ENCODE measurements at regions not wholly inside any gene's neighbourhood (a gene's known extent, or its start where the extent isn't known, plus 50 kb on each side); places are given as distances from the start of the nearest gene placed in this dataset.

DNA sequence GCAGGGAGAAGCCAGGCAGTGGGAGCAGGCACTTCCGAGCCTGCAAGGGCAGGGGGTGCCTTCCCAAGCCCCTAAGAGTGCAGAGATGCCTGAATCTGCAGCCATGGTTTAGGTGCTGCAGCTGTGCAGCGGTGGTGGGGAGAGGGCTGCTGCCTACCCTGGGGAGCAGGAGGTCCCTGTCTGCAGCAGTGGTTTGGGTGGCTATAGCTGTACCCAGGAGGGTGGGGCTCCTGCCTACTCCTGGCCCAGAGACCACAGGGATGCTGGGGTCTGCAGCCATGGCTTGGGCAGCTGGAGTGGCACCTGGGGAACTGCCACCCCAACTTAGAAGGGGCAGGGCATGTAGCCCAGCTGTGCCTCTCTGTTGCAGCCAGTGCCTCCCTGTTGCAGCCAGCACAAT, 488.1 kb upstream of the THBS1 start:
- Histone ChIP-seq H3K4me2 (ENCODE audit: low read length) (no peak overlapping the region), H3K4me3 (ENCODE audit: low read length) (no peak overlapping the region), H3K27ac (ENCODE audit: low read length) (no peak overlapping the region)

DNA sequence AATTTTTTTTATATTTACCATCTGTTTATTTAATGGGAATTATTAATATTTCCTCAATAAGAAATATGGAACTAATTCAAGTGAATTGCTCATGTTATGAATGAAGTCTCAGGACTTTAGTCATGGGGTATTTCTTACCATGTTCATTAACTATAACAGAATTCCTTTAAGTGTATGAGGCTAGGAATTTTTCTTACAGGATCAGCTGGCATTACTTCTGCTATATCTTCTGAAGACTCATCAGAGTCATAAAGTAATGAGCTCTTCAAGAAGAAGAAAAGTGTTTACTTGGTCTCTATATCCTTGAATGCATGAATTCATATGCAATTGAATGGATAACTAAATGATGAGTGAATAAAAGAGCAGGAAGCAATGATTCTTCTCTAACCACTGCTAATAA, 486.8 kb upstream of the THBS1 start:
- no peak overlapping the region for H3K4me3 ChIP-seq (ENCODE audit: low read length)
- H3K4me2 ChIP-seq (ENCODE audit: low read length), result no peak overlapping the region
- TF ChIP-seq, protein P1, sequence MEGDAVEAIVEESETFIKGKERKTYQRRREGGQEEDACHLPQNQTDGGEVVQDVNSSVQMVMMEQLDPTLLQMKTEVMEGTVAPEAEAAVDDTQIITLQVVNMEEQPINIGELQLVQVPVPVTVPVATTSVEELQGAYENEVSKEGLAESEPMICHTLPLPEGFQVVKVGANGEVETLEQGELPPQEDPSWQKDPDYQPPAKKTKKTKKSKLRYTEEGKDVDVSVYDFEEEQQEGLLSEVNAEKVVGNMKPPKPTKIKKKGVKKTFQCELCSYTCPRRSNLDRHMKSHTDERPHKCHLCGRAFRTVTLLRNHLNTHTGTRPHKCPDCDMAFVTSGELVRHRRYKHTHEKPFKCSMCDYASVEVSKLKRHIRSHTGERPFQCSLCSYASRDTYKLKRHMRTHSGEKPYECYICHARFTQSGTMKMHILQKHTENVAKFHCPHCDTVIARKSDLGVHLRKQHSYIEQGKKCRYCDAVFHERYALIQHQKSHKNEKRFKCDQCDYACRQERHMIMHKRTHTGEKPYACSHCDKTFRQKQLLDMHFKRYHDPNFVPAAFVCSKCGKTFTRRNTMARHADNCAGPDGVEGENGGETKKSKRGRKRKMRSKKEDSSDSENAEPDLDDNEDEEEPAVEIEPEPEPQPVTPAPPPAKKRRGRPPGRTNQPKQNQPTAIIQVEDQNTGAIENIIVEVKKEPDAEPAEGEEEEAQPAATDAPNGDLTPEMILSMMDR (IDR thresholded peaks at IDR 0.05; ENCODE audit: low read depth, low read length), result no peak
- no peak for TF ChIP-seq EZH2phosphoT487 (IDR thresholded peaks at IDR 0.05; ENCODE audit: low read depth)
- H2AFZ ChIP-seq (ENCODE audit: low read depth, low read length), result no peak overlapping the region
- no peak overlapping the region for H3K9ac ChIP-seq (ENCODE audit: low read length)
- H3K9me3 ChIP-seq (ENCODE audit: insufficient read depth, low read length), result no peaks in the 10 kb centered on the region
- peaks cover 16% of the 10 kb centered on the region for H3K27me3 ChIP-seq (ENCODE audit: low read depth, low read length)
- H3K79me2 ChIP-seq (ENCODE audit: low read length), result no peaks in the 10 kb centered on the region
- no peaks in the 10 kb centered on the region for H4K20me1 ChIP-seq (ENCODE audit: insufficient read depth, low read length)
- H3K4me1 ChIP-seq (ENCODE audit: low read length), result no peaks in the 10 kb centered on the region
- no peaks in the 10 kb centered on the region for H3K36me3 ChIP-seq (replicated peaks; ENCODE audit: low read depth, low read length)
- no peak overlapping the region for H3K27ac ChIP-seq (ENCODE audit: low read length)

More for the DNA sequence above, 488.1 kb upstream of the THBS1 start:
- H3K9ac ChIP-seq (ENCODE audit: low read length), result no peak overlapping the region
- TF ChIP-seq, protein P1 (IDR thresholded peaks at IDR 0.05; ENCODE audit: low read depth, low read length), result no peak
- TF ChIP-seq EZH2phosphoT487 (IDR thresholded peaks at IDR 0.05; ENCODE audit: low read depth), result no peak
- peaks cover 17% of the 10 kb centered on the region for H3K27me3 ChIP-seq (ENCODE audit: low read depth, low read length)
- no peaks in the 10 kb centered on the region for H3K36me3 ChIP-seq (replicated peaks; ENCODE audit: low read depth, low read length)
- H3K4me1 ChIP-seq (ENCODE audit: low read length), result no peaks in the 10 kb centered on the region
- H3K9me3 ChIP-seq (ENCODE audit: insufficient read depth, low read length), result no peaks in the 10 kb centered on the region
- H4K20me1 ChIP-seq (ENCODE audit: insufficient read depth, low read length), result no peaks in the 10 kb centered on the region
- no peaks in the 10 kb centered on the region for H3K79me2 ChIP-seq (ENCODE audit: low read length)
- no peak overlapping the region for H2AFZ ChIP-seq (ENCODE audit: low read depth, low read length)

DNA sequence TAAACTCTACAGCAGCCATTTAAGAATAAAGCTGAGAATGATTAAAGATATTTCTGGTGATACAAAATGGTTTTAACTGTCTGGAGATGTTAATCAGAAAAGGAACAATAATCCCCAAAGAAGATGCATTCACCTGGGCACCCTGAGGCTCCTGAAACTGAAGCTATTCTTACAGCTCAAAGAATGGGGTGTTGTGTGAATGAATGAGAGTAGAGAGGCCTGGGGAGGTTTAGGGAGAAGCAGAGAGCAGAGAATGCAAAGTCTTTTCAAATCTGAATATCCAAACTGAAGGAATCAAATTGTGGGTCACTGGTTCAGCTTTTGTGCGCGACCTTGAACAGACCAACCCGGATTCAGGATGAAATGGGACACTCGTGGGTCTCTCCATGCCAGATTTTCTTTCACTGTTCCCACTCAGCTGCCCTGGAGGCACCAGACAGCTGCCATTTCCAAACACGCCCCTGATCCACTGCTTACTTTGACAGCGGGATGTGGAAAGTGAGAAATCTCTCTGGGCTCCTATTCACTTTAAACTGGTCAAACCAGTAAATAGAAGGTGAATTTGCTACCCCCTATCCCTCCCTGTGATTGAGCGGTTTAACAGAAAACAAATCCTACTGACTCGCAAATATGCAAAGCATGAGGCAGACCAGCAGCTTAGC, 485.5 kb upstream of the THBS1 start:
- Histone ChIP-seq H3K9me3 (ENCODE audit: insufficient read depth, low read length) (no peaks in the 10 kb centered on the region), H3K4me1 (ENCODE audit: low read length) (no peaks in the 10 kb centered on the region), H3K4me2 (ENCODE audit: low read length) (no peak overlapping the region), H3K79me2 (ENCODE audit: low read length) (no peaks in the 10 kb centered on the region), H3K4me3 (ENCODE audit: low read length) (no peak overlapping the region), H3K9ac (ENCODE audit: low read length) (no peak overlapping the region), H2AFZ (ENCODE audit: low read depth, low read length) (no peak overlapping the region), H4K20me1 (ENCODE audit: insufficient read depth, low read length) (no peaks in the 10 kb centered on the region), H3K27ac (ENCODE audit: low read length) (no peak overlapping the region), H3K27me3 (ENCODE audit: low read depth, low read length) (peaks cover 16% of the 10 kb centered on the region; the same call in 1 of the 2 replicates), H3K36me3 (replicated peaks; ENCODE audit: low read depth, low read length) (no peaks in the 10 kb centered on the region)
- TF ChIP-seq, protein P1 (IDR thresholded peaks at IDR 0.05; ENCODE audit: low read depth, low read length), result no peak
- TF ChIP-seq EZH2phosphoT487 (IDR thresholded peaks at IDR 0.05; ENCODE audit: low read depth), result no peak

DNA sequence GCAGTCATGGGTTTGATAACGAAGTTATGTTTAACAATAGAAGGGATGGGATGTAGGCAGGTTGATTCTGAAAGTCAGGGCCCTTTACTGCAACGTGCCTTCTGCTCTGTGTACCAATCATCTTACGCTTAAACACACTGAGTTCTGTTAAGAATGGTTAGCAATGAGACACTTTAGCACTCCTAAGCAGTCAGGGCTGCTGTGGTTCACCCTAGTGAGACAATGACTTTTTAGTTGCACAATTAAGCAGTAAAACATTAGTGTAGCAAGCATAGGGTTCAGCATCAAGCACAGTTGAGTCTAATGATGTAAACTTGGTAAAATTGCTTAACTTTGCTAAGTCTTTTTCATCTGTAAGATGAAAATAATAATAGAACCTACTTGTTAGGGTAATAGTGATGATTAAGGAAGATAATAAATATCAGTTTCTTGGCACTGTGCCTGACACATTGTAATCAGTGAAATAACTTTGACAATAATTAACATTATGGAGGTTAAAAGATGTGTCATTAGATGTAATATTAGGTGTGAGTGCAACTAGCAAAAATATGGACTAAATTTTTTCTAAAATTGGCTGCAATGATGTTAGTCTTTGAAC, 484.2 kb upstream of the THBS1 start:
- Histone ChIP-seq H3K4me1 (ENCODE audit: low read length) (no peaks in the 10 kb centered on the region), H3K79me2 (ENCODE audit: low read length) (no peaks in the 10 kb centered on the region), H3K4me2 (ENCODE audit: low read length) (no peak overlapping the region), H3K4me3 (ENCODE audit: low read length) (no peak overlapping the region), H4K20me1 (ENCODE audit: insufficient read depth, low read length) (no peaks in the 10 kb centered on the region), H2AFZ (ENCODE audit: low read depth, low read length) (no peak overlapping the region), H3K9me3 (ENCODE audit: insufficient read depth, low read length) (no peaks in the 10 kb centered on the region), H3K27ac (ENCODE audit: low read length) (no peak overlapping the region), H3K27me3 (ENCODE audit: low read depth, low read length) (peaks cover 21% of the 10 kb centered on the region; the same call in 1 of the 2 replicates), H3K36me3 (replicated peaks; ENCODE audit: low read depth, low read length) (no peaks in the 10 kb centered on the region), H3K9ac (ENCODE audit: low read length) (no peak overlapping the region)
- TF ChIP-seq EZH2phosphoT487 (IDR thresholded peaks at IDR 0.05; ENCODE audit: low read depth), result no peak
- TF ChIP-seq, protein P1 (IDR thresholded peaks at IDR 0.05; ENCODE audit: low read depth, low read length), result no peak

Data from OCI-LY3 (cell line).